HCT116 (cell line): ENCODE measurements at regions not wholly inside any gene's neighbourhood (a gene's known extent, or its start where the extent isn't known, plus 50 kb on each side); places are given as distances from the start of the nearest gene placed in this dataset.

Experiments
- ATAC-seq: fragments of 200-7000 bp; cut with Tn5 transposase; 2 replicates; pipeline ENCODE4 v1.9.1; 2020; ENCODE audit warnings: mild to moderate bottlenecking, moderate library complexity
- BruUV-seq: library from RNA; stranded (reverse); fragments of 400-500 nt; replicated peaks from 2 replicates; lab custom pipeline; 2021; lab: Mats Ljungman, UMichigan
- CTCF ChIA-PET: fragments of 300-600 bp; sonication (Branson Sonifier 250); formaldehyde crosslinking; loops from one replicate; lab custom pipeline; 2021; ENCODE audit warnings: antibody characterized with exemption; lab: Charles Lee
- POLR2A ChIA-PET: fragments of 300-600, 350-600 bp; sonication (Branson Sonifier 250); formaldehyde crosslinking; loops from one replicate; lab custom pipeline; 2021; ENCODE audit warnings: antibody characterized with exemption; lab: Charles Lee
- RAD21 ChIA-PET, 2 experiments: fragments of 300-600 bp; sonication (Branson Sonifier 250); formaldehyde crosslinking; loops; one replicate each; lab custom pipeline; 2023; ENCODE audit warnings: low total read pairs in 2 of 2; ENCODE audit not compliant: uncharacterized antibody in 2 of 2, unreplicated experiment in 2 of 2, low non-redundant PET in 1 of 2; lab: Charles Lee
- DNase-seq: peaks from one replicate; pipeline ENCODE4 v3.0.0-alpha.2; 2010; ENCODE audit warnings: low read depth, low spot score
- H2AFZ ChIP-seq: fragments of 200-600 bp; shearing (Covaris generic), sonication (generic); 2 replicates; pipeline ENCODE4 v1.6.1; 2017; ENCODE audit warnings: low read depth, mixed run types, mixed read lengths, antibody characterized with exemption, low read length; ENCODE audit not compliant: poor library complexity, severe bottlenecking
- H3K27ac ChIP-seq: 2 replicates; pipeline ENCODE4 v1.5.1; 2012; ENCODE audit warnings: low read depth, low read length
- H3K27me3 ChIP-seq: fragments of 200-600 bp; sonication (generic); 2 replicates; pipeline ENCODE4 v1.6.1; 2016; ENCODE audit warnings: mixed run types, low read length, mixed read lengths; ENCODE audit not compliant: insufficient read depth
- H3K36me3 ChIP-seq, 2 experiments: fragments of 200-500 bp in 1 of 2; fragments of 200-600 bp in 1 of 2; sonication (Bioruptor generic) in 1 of 2; sonication (generic) in 1 of 2; 2 replicates each; pipeline versions ENCODE4 v1.5.1 to v1.6.1; 2014 to 2016; ENCODE audit warnings: low read length in 2 of 2, inconsistent platforms in 1 of 2, mixed read lengths in 1 of 2, mixed run types in 1 of 2; ENCODE audit not compliant: insufficient read depth in 2 of 2, control insufficient read depth in 1 of 2
- H3K4me1 ChIP-seq, 2 experiments: fragments of 200-600 bp in 1 of 2; sonication (generic) in 1 of 2; 2 replicates each; pipeline versions ENCODE4 v1.5.1 to v1.6.1; 2012 to 2017; ENCODE audit warnings: low read length in 2 of 2, inconsistent platforms in 1 of 2, mild to moderate bottlenecking in 1 of 2, mixed read lengths in 1 of 2, mixed run types in 1 of 2, moderate library complexity in 1 of 2; ENCODE audit not compliant: insufficient read depth in 2 of 2, control insufficient read depth in 1 of 2
- H3K4me2 ChIP-seq: fragments of 200-600 bp; sonication (generic); 2 replicates; pipeline ENCODE4 v1.6.1; 2017; ENCODE audit warnings: mixed run types, low read length, mixed read lengths
- H3K4me3 ChIP-seq, 2 experiments: fragments of 200-600 bp in 1 of 2; sonication (generic) in 1 of 2; replicated peaks in 1 of 2; 2 replicates each; pipeline ENCODE4 v1.5.1; 2011 to 2016; ENCODE audit warnings: low read length in 2 of 2, control low read depth in 1 of 2, low read depth in 1 of 2, mild to moderate bottlenecking in 1 of 2, mixed read lengths in 1 of 2, mixed run types in 1 of 2
- H3K79me2 ChIP-seq: fragments of 200-600 bp; sonication (generic); 2 replicates; pipeline ENCODE4 v1.6.1; 2017; ENCODE audit warnings: mild to moderate bottlenecking, mixed run types, low read length, moderate library complexity, mixed read lengths; ENCODE audit not compliant: insufficient read depth
- H3K9ac ChIP-seq: fragments of 200-600 bp; sonication (generic); 2 replicates; pipeline ENCODE4 v1.6.1; 2016; ENCODE audit warnings: low read length, mixed read lengths
- H3K9me2 ChIP-seq: fragments of 200-600 bp; sonication (generic), shearing (Covaris generic); 2 replicates; pipeline ENCODE4 v1.6.1; 2017; ENCODE audit warnings: mixed run types, mild to moderate bottlenecking, moderate library complexity; ENCODE audit not compliant: insufficient read depth
- H3K9me3 ChIP-seq, 2 experiments: fragments of 200-500 bp in 1 of 2; fragments of 200-600 bp in 1 of 2; sonication (Bioruptor generic) in 1 of 2; sonication (generic) in 1 of 2; 2 replicates each; pipeline ENCODE4 v1.6.1; 2014 to 2017; ENCODE audit warnings: low read length in 2 of 2, mixed read lengths in 2 of 2, inconsistent platforms in 1 of 2, low read depth in 1 of 2, mild to moderate bottlenecking in 1 of 2, mixed run types in 1 of 2, moderate library complexity in 1 of 2; ENCODE audit not compliant: control insufficient read depth in 1 of 2, insufficient read depth in 1 of 2
- H4K20me1 ChIP-seq: fragments of 200-600 bp; sonication (generic), shearing (Covaris generic); 2 replicates; pipeline ENCODE4 v1.6.1; 2017; ENCODE audit warnings: mixed run types, mild to moderate bottlenecking, moderate library complexity; ENCODE audit not compliant: insufficient read depth
- EGR1 ChIP-seq: IDR thresholded peaks from 2 replicates; pipeline ENCODE4 v1.6.1; 2012; ENCODE audit warnings: low read depth
- ELF1 ChIP-seq: IDR thresholded peaks from 2 replicates; pipeline ENCODE4 v1.6.1; 2012; ENCODE audit warnings: low read depth, borderline replicate concordance
- JUND ChIP-seq: IDR thresholded peaks from 2 replicates; pipeline ENCODE4 v1.6.1; 2012
- POLR2A ChIP-seq: IDR thresholded peaks from 2 replicates; pipeline ENCODE4 v1.7.0; 2011; ENCODE audit warnings: borderline replicate concordance; ENCODE audit not compliant: insufficient read depth, insufficient read length; ENCODE audit errors: extremely low read depth
- POLR2AphosphoS5 ChIP-seq: IDR thresholded peaks from 2 replicates; pipeline ENCODE4 v1.6.1; 2011; ENCODE audit warnings: mild to moderate bottlenecking, low read depth, low read length, moderate library complexity
- SP1 ChIP-seq: IDR thresholded peaks from 2 replicates; pipeline ENCODE4 v1.6.1; 2012; ENCODE audit warnings: low read depth
- TCF7L2 ChIP-seq: IDR thresholded peaks from 2 replicates; pipeline ENCODE4 v1.7.0; 2011; ENCODE audit warnings: borderline replicate concordance, inconsistent platforms; ENCODE audit not compliant: insufficient read depth, insufficient read length; ENCODE audit errors: extremely low read depth
- YY1 ChIP-seq: IDR thresholded peaks from 2 replicates; pipeline ENCODE4 v1.6.1; 2011; ENCODE audit warnings: low read length, low read depth, moderate library complexity, mild to moderate bottlenecking; ENCODE audit not compliant: insufficient replicate concordance; ENCODE audit errors: extremely low read depth
- ZNF274 ChIP-seq: fragments of 200-500 bp; sonication (Bioruptor generic); IDR thresholded peaks from 2 replicates; pipeline ENCODE4 v1.6.1; 2014; ENCODE audit warnings: mild to moderate bottlenecking, low read depth, low read length, inconsistent platforms
- intact Hi-C: fragments of 100-400 bp; cut with micrococcal nuclease; formaldehyde crosslinking; loops from 2 replicates; pipeline ENCODE4 v1.10.0; 2022
- TF ChIP-seq, protein P1 (sequence below): IDR thresholded peaks from 2 replicates; pipeline ENCODE4 v1.6.1; 2012; ENCODE audit warnings: low read depth
- TF ChIP-seq, protein P2 (sequence below): IDR thresholded peaks from 2 replicates; pipeline ENCODE4 v1.6.1; 2012
- TF ChIP-seq, protein P3 (sequence below): IDR thresholded peaks from 2 replicates; pipeline ENCODE4 v1.6.1; 2012
- TF ChIP-seq, protein P4 (sequence below): IDR thresholded peaks from 2 replicates; pipeline ENCODE4 v1.6.1; 2011; ENCODE audit warnings: mild to moderate bottlenecking, low read length, moderate library complexity; ENCODE audit not compliant: insufficient replicate concordance; ENCODE audit errors: extremely low read depth

DNA sequence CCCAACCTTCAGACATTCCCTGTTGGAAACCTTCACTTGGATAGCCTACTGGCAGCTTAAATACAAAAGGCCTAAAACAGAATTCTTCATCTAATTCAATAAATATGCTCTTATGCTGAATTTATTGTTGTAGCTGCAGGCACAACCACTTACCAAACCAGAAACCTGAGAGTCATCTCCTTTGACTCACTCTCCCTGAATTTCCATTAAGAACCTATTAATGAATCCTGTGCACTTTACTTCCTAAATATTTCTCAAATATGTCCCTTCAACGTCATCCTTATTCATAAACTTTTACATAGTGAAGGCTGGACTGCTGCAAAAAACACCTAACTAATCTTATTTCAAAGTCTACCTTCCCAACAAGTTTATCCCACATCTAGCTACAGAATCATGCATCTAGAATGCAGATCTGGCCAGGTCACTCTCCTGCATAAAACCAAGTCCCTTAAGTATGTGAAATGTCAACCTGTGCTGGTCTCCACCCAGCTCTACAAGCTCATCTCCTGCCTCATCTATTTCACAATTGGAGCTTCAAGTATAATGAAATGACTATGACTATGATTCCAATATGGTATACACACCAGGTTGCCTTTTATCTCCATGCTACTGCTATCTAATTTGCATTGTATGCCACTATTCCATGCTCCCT, 354.2 kb downstream of the ZEB2 start:
- Histone ChIP-seq H3K27ac (no peak overlapping the region), H3K4me2 (no peak overlapping the region), H3K9me2 (peaks cover 3% of the 10 kb centered on the region; the same call in 1 of the 2 replicates), H2AFZ (no peak overlapping the region), H4K20me1 (no peaks in the 10 kb centered on the region), H3K9ac (no peak overlapping the region), H3K4me1 (no peaks in the 10 kb centered on the region), H3K9me3 (no peaks in the 10 kb centered on the region), H3K79me2 (no peaks in the 10 kb centered on the region), H3K27me3 (no peaks in the 10 kb centered on the region), H3K4me3 (no peak overlapping the region), H3K36me3 (no peaks in the 10 kb centered on the region)
- ATAC-seq = no peak
- intact Hi-C loops = no loop called here
- ChIA-PET CTCF (no interaction called here), RAD21 (no interaction called here), POLR2A (no interaction called here)
- no TSS peak for BruUV-seq
- DNase-seq = no peak
- TF ChIP-seq TCF7L2 = no peak
- TF ChIP-seq JUND = no peak
- TF ChIP-seq, protein P1, sequence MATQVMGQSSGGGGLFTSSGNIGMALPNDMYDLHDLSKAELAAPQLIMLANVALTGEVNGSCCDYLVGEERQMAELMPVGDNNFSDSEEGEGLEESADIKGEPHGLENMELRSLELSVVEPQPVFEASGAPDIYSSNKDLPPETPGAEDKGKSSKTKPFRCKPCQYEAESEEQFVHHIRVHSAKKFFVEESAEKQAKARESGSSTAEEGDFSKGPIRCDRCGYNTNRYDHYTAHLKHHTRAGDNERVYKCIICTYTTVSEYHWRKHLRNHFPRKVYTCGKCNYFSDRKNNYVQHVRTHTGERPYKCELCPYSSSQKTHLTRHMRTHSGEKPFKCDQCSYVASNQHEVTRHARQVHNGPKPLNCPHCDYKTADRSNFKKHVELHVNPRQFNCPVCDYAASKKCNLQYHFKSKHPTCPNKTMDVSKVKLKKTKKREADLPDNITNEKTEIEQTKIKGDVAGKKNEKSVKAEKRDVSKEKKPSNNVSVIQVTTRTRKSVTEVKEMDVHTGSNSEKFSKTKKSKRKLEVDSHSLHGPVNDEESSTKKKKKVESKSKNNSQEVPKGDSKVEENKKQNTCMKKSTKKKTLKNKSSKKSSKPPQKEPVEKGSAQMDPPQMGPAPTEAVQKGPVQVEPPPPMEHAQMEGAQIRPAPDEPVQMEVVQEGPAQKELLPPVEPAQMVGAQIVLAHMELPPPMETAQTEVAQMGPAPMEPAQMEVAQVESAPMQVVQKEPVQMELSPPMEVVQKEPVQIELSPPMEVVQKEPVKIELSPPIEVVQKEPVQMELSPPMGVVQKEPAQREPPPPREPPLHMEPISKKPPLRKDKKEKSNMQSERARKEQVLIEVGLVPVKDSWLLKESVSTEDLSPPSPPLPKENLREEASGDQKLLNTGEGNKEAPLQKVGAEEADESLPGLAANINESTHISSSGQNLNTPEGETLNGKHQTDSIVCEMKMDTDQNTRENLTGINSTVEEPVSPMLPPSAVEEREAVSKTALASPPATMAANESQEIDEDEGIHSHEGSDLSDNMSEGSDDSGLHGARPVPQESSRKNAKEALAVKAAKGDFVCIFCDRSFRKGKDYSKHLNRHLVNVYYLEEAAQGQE = no peak

DNA sequence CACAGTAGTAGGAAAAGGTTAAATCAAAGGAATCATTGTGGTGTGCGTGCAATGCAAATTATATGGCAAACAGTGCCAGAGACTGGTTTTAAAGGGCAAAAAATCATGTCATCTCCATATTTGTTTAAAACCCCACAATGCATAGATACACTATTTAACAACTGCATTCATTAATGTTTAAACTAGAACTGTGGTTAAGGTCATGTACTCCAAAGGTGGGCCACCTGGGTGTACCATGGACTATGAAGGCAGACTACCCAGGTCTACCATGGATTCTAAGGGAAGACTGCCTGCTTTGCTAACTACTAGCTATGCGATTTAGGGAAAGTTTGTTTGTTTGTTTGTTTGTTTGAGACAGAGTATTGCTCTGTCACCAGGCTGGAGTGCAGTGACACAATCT, 356.3 kb downstream of the ZEB2 start:
- no peak for ATAC-seq
- no peak overlapping the region for H2AFZ ChIP-seq
- intact Hi-C loops = loop anchor here (2.0 kb wide), 1 partner anchor 1589 kb away; no protein-coding TSS in a partner anchor
- no peaks in the 10 kb centered on the region for H3K79me2 ChIP-seq
- RAD21 ChIA-PET = no interaction called here
- H3K9me2 ChIP-seq = peaks cover 7% of the 10 kb centered on the region; the same call in 1 of the 2 replicates
- H3K27ac ChIP-seq = no peak overlapping the region
- no peak overlapping the region for H3K4me2 ChIP-seq
- no peaks in the 10 kb centered on the region for H3K4me1 ChIP-seq
- no TSS peak for BruUV-seq
- CTCF ChIA-PET = no interaction called here
- no peak overlapping the region for H3K4me3 ChIP-seq
- no peaks in the 10 kb centered on the region for H4K20me1 ChIP-seq
- no peaks in the 10 kb centered on the region for H3K36me3 ChIP-seq
- POLR2A ChIA-PET = no interaction called here
- DNase-seq = no peak
- H3K27me3 ChIP-seq = no peaks in the 10 kb centered on the region
- no peaks in the 10 kb centered on the region for H3K9me3 ChIP-seq
- no peak overlapping the region for H3K9ac ChIP-seq
- TF ChIP-seq YY1 = no peak
- TF ChIP-seq ZNF274 = no peak
- TF ChIP-seq SP1 = no peak
- TF ChIP-seq, protein P2, sequence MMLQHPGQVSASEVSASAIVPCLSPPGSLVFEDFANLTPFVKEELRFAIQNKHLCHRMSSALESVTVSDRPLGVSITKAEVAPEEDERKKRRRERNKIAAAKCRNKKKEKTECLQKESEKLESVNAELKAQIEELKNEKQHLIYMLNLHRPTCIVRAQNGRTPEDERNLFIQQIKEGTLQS = no peak
- no peak for TF ChIP-seq POLR2AphosphoS5
- no peak for TF ChIP-seq ELF1
- TF ChIP-seq EGR1 = no peak
- TF ChIP-seq, protein P3, sequence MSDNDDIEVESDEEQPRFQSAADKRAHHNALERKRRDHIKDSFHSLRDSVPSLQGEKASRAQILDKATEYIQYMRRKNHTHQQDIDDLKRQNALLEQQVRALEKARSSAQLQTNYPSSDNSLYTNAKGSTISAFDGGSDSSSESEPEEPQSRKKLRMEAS = no peak
- TF ChIP-seq POLR2A = no peak
- TF ChIP-seq, protein P4, sequence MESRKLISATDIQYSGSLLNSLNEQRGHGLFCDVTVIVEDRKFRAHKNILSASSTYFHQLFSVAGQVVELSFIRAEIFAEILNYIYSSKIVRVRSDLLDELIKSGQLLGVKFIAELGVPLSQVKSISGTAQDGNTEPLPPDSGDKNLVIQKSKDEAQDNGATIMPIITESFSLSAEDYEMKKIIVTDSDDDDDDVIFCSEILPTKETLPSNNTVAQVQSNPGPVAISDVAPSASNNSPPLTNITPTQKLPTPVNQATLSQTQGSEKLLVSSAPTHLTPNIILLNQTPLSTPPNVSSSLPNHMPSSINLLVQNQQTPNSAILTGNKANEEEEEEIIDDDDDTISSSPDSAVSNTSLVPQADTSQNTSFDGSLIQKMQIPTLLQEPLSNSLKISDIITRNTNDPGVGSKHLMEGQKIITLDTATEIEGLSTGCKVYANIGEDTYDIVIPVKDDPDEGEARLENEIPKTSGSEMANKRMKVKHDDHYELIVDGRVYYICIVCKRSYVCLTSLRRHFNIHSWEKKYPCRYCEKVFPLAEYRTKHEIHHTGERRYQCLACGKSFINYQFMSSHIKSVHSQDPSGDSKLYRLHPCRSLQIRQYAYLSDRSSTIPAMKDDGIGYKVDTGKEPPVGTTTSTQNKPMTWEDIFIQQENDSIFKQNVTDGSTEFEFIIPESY = no peak
